HT-29 (cell line): ENCODE measurements at regions not wholly inside any gene's neighbourhood (a gene's known extent, or its start where the extent isn't known, plus 50 kb on each side); places are given as distances from the start of the nearest gene placed in this dataset.
"Not testable (repeated sequence)": the region's sequence is repeated elsewhere in the genome, so short reads cannot be mapped to it uniquely, and the experiment has no call there.

Experiments used
- DNase-seq: peaks from one replicate; pipeline ENCODE4 v3.0.0-alpha.2; 2015; ENCODE audit warnings: low spot score

DNA sequence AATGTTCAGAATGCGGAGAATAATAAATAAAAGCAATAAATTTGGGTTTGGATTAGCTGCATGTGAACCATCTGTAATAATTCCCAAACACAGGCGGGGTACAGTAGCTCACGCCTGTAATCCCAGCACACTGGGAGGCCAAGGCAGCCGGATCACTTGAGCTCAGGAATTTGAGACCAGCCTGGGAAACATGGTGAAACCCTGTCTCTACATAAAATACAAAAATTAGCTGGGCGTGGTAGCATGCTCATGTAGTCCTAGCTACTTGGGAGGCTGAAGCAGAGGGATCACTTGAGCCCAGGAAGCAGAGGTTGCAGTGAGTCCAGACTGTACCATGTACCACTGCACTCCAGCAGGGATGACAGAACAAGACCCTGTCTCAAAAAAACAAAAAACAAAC is 53.9 kb upstream of the KCTD7 start:
- DNase-seq: not testable (repeated sequence)

- no peak for DNase-seq
Observed at GRCh38 chr7:66575398-66575797, 53.3 kb upstream of the KCTD7 start.

- no peak for DNase-seq
Observed at GRCh38 chr7:66576646-66577045, 52.0 kb upstream of the KCTD7 start.
